Panc1 (cell line): ENCODE measurements at regions not wholly inside any gene's neighbourhood (a gene's known extent, or its start where the extent isn't known, plus 50 kb on each side); places are given as distances from the start of the nearest gene placed in this dataset.
"Not testable (repeated sequence)": the region's sequence is repeated elsewhere in the genome, so short reads cannot be mapped to it uniquely, and the experiment has no call there.

Experiments used
- ATAC-seq: fragments of 200-7000 bp; cut with Tn5 transposase; 2 replicates; pipeline ENCODE4 v1.9.1; 2020; ENCODE audit warnings: mild to moderate bottlenecking, moderate library complexity
- BruUV-seq: library from RNA; stranded (reverse); fragments of 400-500 nt; replicated peaks from 2 replicates; lab custom pipeline; 2021; lab: Mats Ljungman, UMichigan
- CTCF ChIA-PET: fragments of 300-600 bp; sonication (Branson Sonifier 250); formaldehyde crosslinking; loops from one replicate; lab custom pipeline; 2022; ENCODE audit warnings: antibody characterized with exemption; lab: Charles Lee
- POLR2A ChIA-PET: fragments of 300-600 bp; sonication (Branson Sonifier 250); formaldehyde crosslinking; loops from one replicate; lab custom pipeline; 2022; ENCODE audit warnings: antibody characterized with exemption; lab: Charles Lee
- DNase-seq: peaks from one replicate; pipeline ENCODE4 v3.0.0-alpha.2; 2010; ENCODE audit warnings: low read depth, low spot score
- H3K27ac ChIP-seq: 2 replicates; pipeline ENCODE4 v1.5.1; 2011; ENCODE audit warnings: mild to moderate bottlenecking, low read length, inconsistent platforms
- H3K27me3 ChIP-seq: fragments of 200-500 bp; sonication (Bioruptor generic); 2 replicates; pipeline ENCODE4 v1.6.0; 2014; ENCODE audit warnings: low read length, inconsistent platforms; ENCODE audit not compliant: control insufficient read depth, insufficient read depth
- H3K36me3 ChIP-seq: fragments of 200-500 bp; sonication (Bioruptor generic); 2 replicates; pipeline ENCODE4 v1.5.1; 2014; ENCODE audit warnings: inconsistent platforms, mild to moderate bottlenecking, low read length, moderate library complexity; ENCODE audit not compliant: control insufficient read depth, insufficient read depth
- H3K4me1 ChIP-seq: 2 replicates; pipeline ENCODE4 v1.5.1; 2011; ENCODE audit warnings: inconsistent platforms, mild to moderate bottlenecking, low read length, moderate library complexity; ENCODE audit not compliant: control insufficient read depth, insufficient read depth
- H3K4me3 ChIP-seq, 2 experiments: 2 replicates each; pipeline ENCODE4 v1.5.1; 2011 to 2012; ENCODE audit warnings: low read depth in 2 of 2, low read length in 2 of 2, mild to moderate bottlenecking in 2 of 2, inconsistent platforms in 1 of 2, moderate library complexity in 1 of 2
- H3K9me3 ChIP-seq: fragments of 200-500 bp; sonication (Bioruptor generic); 2 replicates; pipeline ENCODE4 v1.5.1; 2014; ENCODE audit warnings: low read depth, mild to moderate bottlenecking, inconsistent platforms, low read length, moderate library complexity; ENCODE audit not compliant: control insufficient read depth, insufficient read depth
- POLR2AphosphoS5 ChIP-seq: IDR thresholded peaks from 2 replicates; pipeline ENCODE4 v1.6.1; 2012; ENCODE audit warnings: mild to moderate bottlenecking, low read depth, low read length, moderate library complexity
- REST ChIP-seq, 2 experiments: IDR thresholded peaks; 2 replicates each; pipeline ENCODE4 v1.6.1; 2011 to 2012; ENCODE audit warnings: low read depth in 2 of 2, control low read depth in 1 of 2, low read length in 1 of 2, mild to moderate bottlenecking in 1 of 2, moderate library complexity in 1 of 2; ENCODE audit not compliant: insufficient read depth in 1 of 2
- SIN3A ChIP-seq: IDR thresholded peaks from 2 replicates; pipeline ENCODE4 v1.6.1; 2012; ENCODE audit warnings: low read depth, mild to moderate bottlenecking, low read length, moderate library complexity, borderline replicate concordance; ENCODE audit not compliant: insufficient read depth
- TCF7L2 ChIP-seq: IDR thresholded peaks from 2 replicates; pipeline ENCODE4 v1.6.1; 2011; ENCODE audit warnings: mild to moderate bottlenecking, low read depth, low read length, inconsistent platforms
- in situ Hi-C: cut with HindIII; loops from 2 replicates; pipeline ENCODE4 v1.10.0; 2016; ENCODE audit warnings: low sequenced_read_pairs, low pct_unique_long_range_greater_than_20kb
- intact Hi-C: fragments of 100-400 bp; cut with micrococcal nuclease; formaldehyde crosslinking; loops from one replicate; pipeline ENCODE4 v1.10.0; 2022; ENCODE audit not compliant: unreplicated experiment
- TF ChIP-seq, protein P1 (sequence below): fragments of 450-650 bp; IDR thresholded peaks from 2 replicates; pipeline ENCODE4 v1.5.1; 2017; ENCODE audit warnings: mild to moderate bottlenecking

GRCh38 chr13:40355126-40355724 is 311.2 kb downstream of the FOXO1 start:
- Histone ChIP-seq H3K27me3 (no peaks in the 10 kb centered on the region), H3K27ac (no peak overlapping the region), H3K9me3 (no peaks in the 10 kb centered on the region), H3K4me3 (no peak overlapping the region), H3K4me1 (no peaks in the 10 kb centered on the region), H3K36me3 (no peaks in the 10 kb centered on the region)
- ChIA-PET POLR2A (no interaction called here), CTCF (no interaction called here)
- DNase-seq = no peak
- no peak for ATAC-seq
- TF ChIP-seq SIN3A (no peak), TCF7L2 (no peak), POLR2AphosphoS5 (no peak), REST (IDR thresholded peaks at IDR 0.05; ENCODE audit: insufficient read depth in 1 of 2, low read depth in 2 of 2, low read length in 1 of 2) (no peak)
- TF ChIP-seq, protein P1, sequence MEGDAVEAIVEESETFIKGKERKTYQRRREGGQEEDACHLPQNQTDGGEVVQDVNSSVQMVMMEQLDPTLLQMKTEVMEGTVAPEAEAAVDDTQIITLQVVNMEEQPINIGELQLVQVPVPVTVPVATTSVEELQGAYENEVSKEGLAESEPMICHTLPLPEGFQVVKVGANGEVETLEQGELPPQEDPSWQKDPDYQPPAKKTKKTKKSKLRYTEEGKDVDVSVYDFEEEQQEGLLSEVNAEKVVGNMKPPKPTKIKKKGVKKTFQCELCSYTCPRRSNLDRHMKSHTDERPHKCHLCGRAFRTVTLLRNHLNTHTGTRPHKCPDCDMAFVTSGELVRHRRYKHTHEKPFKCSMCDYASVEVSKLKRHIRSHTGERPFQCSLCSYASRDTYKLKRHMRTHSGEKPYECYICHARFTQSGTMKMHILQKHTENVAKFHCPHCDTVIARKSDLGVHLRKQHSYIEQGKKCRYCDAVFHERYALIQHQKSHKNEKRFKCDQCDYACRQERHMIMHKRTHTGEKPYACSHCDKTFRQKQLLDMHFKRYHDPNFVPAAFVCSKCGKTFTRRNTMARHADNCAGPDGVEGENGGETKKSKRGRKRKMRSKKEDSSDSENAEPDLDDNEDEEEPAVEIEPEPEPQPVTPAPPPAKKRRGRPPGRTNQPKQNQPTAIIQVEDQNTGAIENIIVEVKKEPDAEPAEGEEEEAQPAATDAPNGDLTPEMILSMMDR = no peak
- no TSS peak for BruUV-seq
- in situ Hi-C loops (no loop called here), intact Hi-C loops (no loop called here)

- POLR2A ChIA-PET = no interaction called here
- H3K36me3 ChIP-seq = no peaks in the 10 kb centered on the region
- H3K27ac ChIP-seq = no peak overlapping the region
- no peaks in the 10 kb centered on the region for H3K4me1 ChIP-seq
- CTCF ChIA-PET = no interaction called here
- ATAC-seq (no peak), DNase-seq (no peak)
- H3K27me3 ChIP-seq = no peaks in the 10 kb centered on the region
- TF ChIP-seq REST (IDR thresholded peaks at IDR 0.05; ENCODE audit: insufficient read depth in 1 of 2, low read depth in 2 of 2, low read length in 1 of 2) = no peak
- no TSS peak for BruUV-seq
- H3K9me3 ChIP-seq = no peaks in the 10 kb centered on the region
- in situ Hi-C loops (no loop called here), intact Hi-C loops (no loop called here)
- no peak overlapping the region for H3K4me3 ChIP-seq
Observed at GRCh38 chr13:40356011-40356410, 310.4 kb downstream of the FOXO1 start.

GRCh38 chr13:40356458-40356857 is 310.0 kb downstream of the FOXO1 start:
- in situ Hi-C loops, H3K4me1 ChIP-seq, H3K27ac ChIP-seq, H3K27me3 ChIP-seq, H3K4me3 ChIP-seq, CTCF ChIA-PET, ATAC-seq, H3K9me3 ChIP-seq, POLR2A ChIA-PET, H3K36me3 ChIP-seq, BruUV-seq, intact Hi-C loops, DNase-seq: not testable (repeated sequence)
